HCT116 (cell line): ENCODE measurements at regions not wholly inside any gene's neighbourhood (a gene's known extent, or its start where the extent isn't known, plus 50 kb on each side); places are given as distances from the start of the nearest gene placed in this dataset.

Experiments
- ATAC-seq: fragments of 200-7000 bp; cut with Tn5 transposase; 2 replicates; pipeline ENCODE4 v1.9.1; 2020; ENCODE audit warnings: mild to moderate bottlenecking, moderate library complexity
- BruUV-seq: library from RNA; stranded (reverse); fragments of 400-500 nt; replicated peaks from 2 replicates; lab custom pipeline; 2021; lab: Mats Ljungman, UMichigan
- CTCF ChIA-PET: fragments of 300-600 bp; sonication (Branson Sonifier 250); formaldehyde crosslinking; loops from one replicate; lab custom pipeline; 2021; ENCODE audit warnings: antibody characterized with exemption; lab: Charles Lee
- POLR2A ChIA-PET: fragments of 300-600, 350-600 bp; sonication (Branson Sonifier 250); formaldehyde crosslinking; loops from one replicate; lab custom pipeline; 2021; ENCODE audit warnings: antibody characterized with exemption; lab: Charles Lee
- RAD21 ChIA-PET, 2 experiments: fragments of 300-600 bp; sonication (Branson Sonifier 250); formaldehyde crosslinking; loops; one replicate each; lab custom pipeline; 2023; ENCODE audit warnings: low total read pairs in 2 of 2; ENCODE audit not compliant: uncharacterized antibody in 2 of 2, unreplicated experiment in 2 of 2, low non-redundant PET in 1 of 2; lab: Charles Lee
- DNase-seq: peaks from one replicate; pipeline ENCODE4 v3.0.0-alpha.2; 2010; ENCODE audit warnings: low read depth, low spot score
- H2AFZ ChIP-seq: fragments of 200-600 bp; shearing (Covaris generic), sonication (generic); 2 replicates; pipeline ENCODE4 v1.6.1; 2017; ENCODE audit warnings: low read depth, mixed run types, mixed read lengths, antibody characterized with exemption, low read length; ENCODE audit not compliant: poor library complexity, severe bottlenecking
- H3K27ac ChIP-seq: 2 replicates; pipeline ENCODE4 v1.5.1; 2012; ENCODE audit warnings: low read depth, low read length
- H3K27me3 ChIP-seq: fragments of 200-600 bp; sonication (generic); 2 replicates; pipeline ENCODE4 v1.6.1; 2016; ENCODE audit warnings: mixed run types, low read length, mixed read lengths; ENCODE audit not compliant: insufficient read depth
- H3K36me3 ChIP-seq, 2 experiments: fragments of 200-500 bp in 1 of 2; fragments of 200-600 bp in 1 of 2; sonication (Bioruptor generic) in 1 of 2; sonication (generic) in 1 of 2; 2 replicates each; pipeline versions ENCODE4 v1.5.1 to v1.6.1; 2014 to 2016; ENCODE audit warnings: low read length in 2 of 2, inconsistent platforms in 1 of 2, mixed read lengths in 1 of 2, mixed run types in 1 of 2; ENCODE audit not compliant: insufficient read depth in 2 of 2, control insufficient read depth in 1 of 2
- H3K4me1 ChIP-seq, 2 experiments: fragments of 200-600 bp in 1 of 2; sonication (generic) in 1 of 2; 2 replicates each; pipeline versions ENCODE4 v1.5.1 to v1.6.1; 2012 to 2017; ENCODE audit warnings: low read length in 2 of 2, inconsistent platforms in 1 of 2, mild to moderate bottlenecking in 1 of 2, mixed read lengths in 1 of 2, mixed run types in 1 of 2, moderate library complexity in 1 of 2; ENCODE audit not compliant: insufficient read depth in 2 of 2, control insufficient read depth in 1 of 2
- H3K4me2 ChIP-seq: fragments of 200-600 bp; sonication (generic); 2 replicates; pipeline ENCODE4 v1.6.1; 2017; ENCODE audit warnings: mixed run types, low read length, mixed read lengths
- H3K4me3 ChIP-seq, 2 experiments: fragments of 200-600 bp in 1 of 2; sonication (generic) in 1 of 2; replicated peaks in 1 of 2; 2 replicates each; pipeline ENCODE4 v1.5.1; 2011 to 2016; ENCODE audit warnings: low read length in 2 of 2, control low read depth in 1 of 2, low read depth in 1 of 2, mild to moderate bottlenecking in 1 of 2, mixed read lengths in 1 of 2, mixed run types in 1 of 2
- H3K79me2 ChIP-seq: fragments of 200-600 bp; sonication (generic); 2 replicates; pipeline ENCODE4 v1.6.1; 2017; ENCODE audit warnings: mild to moderate bottlenecking, mixed run types, low read length, moderate library complexity, mixed read lengths; ENCODE audit not compliant: insufficient read depth
- H3K9ac ChIP-seq: fragments of 200-600 bp; sonication (generic); 2 replicates; pipeline ENCODE4 v1.6.1; 2016; ENCODE audit warnings: low read length, mixed read lengths
- H3K9me2 ChIP-seq: fragments of 200-600 bp; sonication (generic), shearing (Covaris generic); 2 replicates; pipeline ENCODE4 v1.6.1; 2017; ENCODE audit warnings: mixed run types, mild to moderate bottlenecking, moderate library complexity; ENCODE audit not compliant: insufficient read depth
- H3K9me3 ChIP-seq, 2 experiments: fragments of 200-500 bp in 1 of 2; fragments of 200-600 bp in 1 of 2; sonication (Bioruptor generic) in 1 of 2; sonication (generic) in 1 of 2; 2 replicates each; pipeline ENCODE4 v1.6.1; 2014 to 2017; ENCODE audit warnings: low read length in 2 of 2, mixed read lengths in 2 of 2, inconsistent platforms in 1 of 2, low read depth in 1 of 2, mild to moderate bottlenecking in 1 of 2, mixed run types in 1 of 2, moderate library complexity in 1 of 2; ENCODE audit not compliant: control insufficient read depth in 1 of 2, insufficient read depth in 1 of 2
- H4K20me1 ChIP-seq: fragments of 200-600 bp; sonication (generic), shearing (Covaris generic); 2 replicates; pipeline ENCODE4 v1.6.1; 2017; ENCODE audit warnings: mixed run types, mild to moderate bottlenecking, moderate library complexity; ENCODE audit not compliant: insufficient read depth
- ATF3 ChIP-seq: IDR thresholded peaks from 2 replicates; pipeline ENCODE4 v1.6.1; 2012
- CBX3 ChIP-seq: IDR thresholded peaks from 2 replicates; pipeline ENCODE4 v1.6.1; 2012; ENCODE audit warnings: low read depth
- CEBPB ChIP-seq: IDR thresholded peaks from 2 replicates; pipeline ENCODE4 v1.6.1; 2012; ENCODE audit warnings: low read depth
- CTCF ChIP-seq, 3 experiments: fragments of 200-600 bp in 1 of 3; sonication (generic) in 1 of 3; IDR thresholded peaks in 2 of 3; conservative IDR thresholded peaks in 1 of 3; 2 replicates each; pipeline ENCODE4 v1.5.1; 2012 to 2017; ENCODE audit warnings: low read depth in 2 of 3, low read length in 2 of 3, antibody characterized with exemption in 1 of 3, borderline replicate concordance in 1 of 3, control low read depth in 1 of 3, mild to moderate bottlenecking in 1 of 3, mixed read lengths in 1 of 3, mixed run types in 1 of 3, moderate library complexity in 1 of 3; ENCODE audit not compliant: insufficient read depth in 1 of 3
- EGR1 ChIP-seq: IDR thresholded peaks from 2 replicates; pipeline ENCODE4 v1.6.1; 2012; ENCODE audit warnings: low read depth
- ELF1 ChIP-seq: IDR thresholded peaks from 2 replicates; pipeline ENCODE4 v1.6.1; 2012; ENCODE audit warnings: low read depth, borderline replicate concordance
- EZH2phosphoT487 ChIP-seq: fragments of 200-600 bp; IDR thresholded peaks from 2 replicates; pipeline ENCODE4 v1.6.1; 2018; ENCODE audit warnings: antibody characterized with exemption, borderline replicate concordance
- FOSL1 ChIP-seq: IDR thresholded peaks from 2 replicates; pipeline ENCODE4 v1.6.1; 2012; ENCODE audit warnings: low read depth
- JUND ChIP-seq: IDR thresholded peaks from 2 replicates; pipeline ENCODE4 v1.6.1; 2012
- MAX ChIP-seq: IDR thresholded peaks from 2 replicates; pipeline ENCODE4 v1.6.1; 2012
- POLR2A ChIP-seq: IDR thresholded peaks from 2 replicates; pipeline ENCODE4 v1.7.0; 2011; ENCODE audit warnings: borderline replicate concordance; ENCODE audit not compliant: insufficient read depth, insufficient read length; ENCODE audit errors: extremely low read depth
- RAD21 ChIP-seq: IDR thresholded peaks from 2 replicates; pipeline ENCODE4 v1.6.1; 2012; ENCODE audit warnings: low read depth, mild to moderate bottlenecking
- REST ChIP-seq: IDR thresholded peaks from 2 replicates; pipeline ENCODE4 v1.6.1; 2012; ENCODE audit warnings: low read depth
- SIN3A ChIP-seq: IDR thresholded peaks from 2 replicates; pipeline ENCODE4 v1.6.1; 2012; ENCODE audit warnings: low read depth
- TCF7L2 ChIP-seq: IDR thresholded peaks from 2 replicates; pipeline ENCODE4 v1.7.0; 2011; ENCODE audit warnings: borderline replicate concordance, inconsistent platforms; ENCODE audit not compliant: insufficient read depth, insufficient read length; ENCODE audit errors: extremely low read depth
- ZBTB33 ChIP-seq: IDR thresholded peaks from 2 replicates; pipeline ENCODE4 v1.6.1; 2011; ENCODE audit warnings: mild to moderate bottlenecking, low read length, moderate library complexity; ENCODE audit not compliant: insufficient replicate concordance; ENCODE audit errors: extremely low read depth
- ZFX ChIP-seq: fragments of 450-650 bp; IDR thresholded peaks from 2 replicates; pipeline ENCODE4 v1.6.1; 2017
- ZNF274 ChIP-seq: fragments of 200-500 bp; sonication (Bioruptor generic); IDR thresholded peaks from 2 replicates; pipeline ENCODE4 v1.6.1; 2014; ENCODE audit warnings: mild to moderate bottlenecking, low read depth, low read length, inconsistent platforms
- intact Hi-C: fragments of 100-400 bp; cut with micrococcal nuclease; formaldehyde crosslinking; loops from 2 replicates; pipeline ENCODE4 v1.10.0; 2022

GRCh38 chr10:33968983-33969382 lies 634.5 kb upstream of the NRP1 start:
- TF ChIP-seq EZH2phosphoT487 (no peak), MAX (no peak), CTCF (IDR thresholded peaks at IDR 0.05 in 2 of 3, conservative IDR thresholded peaks at IDR 0.05 in 1 of 3; ENCODE audit: borderline replicate concordance in 1 of 3, insufficient read depth in 1 of 3, low read depth in 2 of 3, low read length in 2 of 3) (no peak), RAD21 (no peak), JUND (no peak), REST (no peak), EGR1 (no peak), CEBPB (no peak), CBX3 (no peak), ZNF274 (no peak), ATF3 (no peak), ELF1 (no peak), TCF7L2 (no peak), ZBTB33 (no peak), ZFX (no peak), SIN3A (no peak), POLR2A (no peak), FOSL1 (no peak)
- ATAC-seq (no peak), DNase-seq (no peak)
- BruUV-seq: no TSS peak
- Histone ChIP-seq H4K20me1 (no peaks in the 10 kb centered on the region), H3K4me2 (no peak overlapping the region), H3K27ac (no peak overlapping the region), H3K36me3 (no peaks in the 10 kb centered on the region), H3K9me2 (no peaks in the 10 kb centered on the region), H3K9me3 (no peaks in the 10 kb centered on the region), H3K27me3 (no peaks in the 10 kb centered on the region), H2AFZ (no peak overlapping the region), H3K4me3 (no peak overlapping the region), H3K9ac (no peak overlapping the region), H3K4me1 (no peaks in the 10 kb centered on the region), H3K79me2 (no peaks in the 10 kb centered on the region)
- POLR2A ChIA-PET: no interaction called here
- CTCF ChIA-PET: no interaction called here
- RAD21 ChIA-PET: no interaction called here
- intact Hi-C loops: no loop called here
